ENCODE measurements at regions not wholly inside any gene's neighbourhood (a gene's known extent, or its start where the extent isn't known, plus 50 kb on each side); places are given as distances from the start of the nearest gene placed in this dataset.
A peak's percentile ranks its signal among the peaks of the same experiment; 100 is the strongest.
"Not testable (repeated sequence)": the region's sequence is repeated elsewhere in the genome, so short reads cannot be mapped to it uniquely, and the experiment has no call there.

- no peak for DNase-seq
Measured at GRCh38 chr2:39870871-39871270, 91.8 kb upstream of the THUMPD2 start.

- DNase-seq, result no peak
Measured at GRCh38 chr2:39867268-39867667, 88.2 kb upstream of the THUMPD2 start.

- no peak for DNase-seq
Measured at GRCh38 chr2:39865751-39866150, 86.7 kb upstream of the THUMPD2 start.

GRCh38 chr2:39863672-39864071 lies 84.6 kb upstream of the THUMPD2 start:
- not testable (repeated sequence) for DNase-seq

GRCh38 chr2:39860538-39860937 lies 81.5 kb upstream of the THUMPD2 start:
- DNase-seq, result no peak

GRCh38 chr2:39858677-39859076 lies 79.6 kb upstream of the THUMPD2 start:
- no peak for DNase-seq

GRCh38 chr2:39855856-39856255 lies 76.8 kb upstream of the THUMPD2 start:
- DNase-seq, result no peak

- DNase-seq, result no peak
Measured at GRCh38 chr2:39854771-39855170, 75.7 kb upstream of the THUMPD2 start.

GRCh38 chr2:39852831-39853230 lies 73.8 kb upstream of the THUMPD2 start:
- no peak for DNase-seq

- DNase-seq, result no peak
Measured at GRCh38 chr2:39851651-39852110, 72.6 kb upstream of the THUMPD2 start.

GRCh38 chr2:39851251-39851650 lies 72.2 kb upstream of the THUMPD2 start:
- DNase-seq, result no peak

GRCh38 chr2:39849982-39850526 lies 71.0 kb upstream of the THUMPD2 start:
- DNase-seq, result no peak

GRCh38 chr2:39849064-39849463 lies 70.0 kb upstream of the THUMPD2 start:
- no peak for DNase-seq

- no peak for DNase-seq
Measured at GRCh38 chr2:39845460-39846146, 66.5 kb upstream of the THUMPD2 start.

- DNase-seq, result no peak
Measured at GRCh38 chr2:39839261-39839848, 60.3 kb upstream of the THUMPD2 start.

- no peak for DNase-seq
Measured at GRCh38 chr2:39838589-39838988, 59.5 kb upstream of the THUMPD2 start.

- peak; percentile 3 for DNase-seq
Measured at GRCh38 chr2:39837856-39838453, 58.9 kb upstream of the THUMPD2 start.

- no peak for DNase-seq
Measured at GRCh38 chr2:39836638-39837037, 57.6 kb upstream of the THUMPD2 start.

- no peak for DNase-seq
Measured at GRCh38 chr2:39834426-39834825, 55.4 kb upstream of the THUMPD2 start.

- DNase-seq, result not testable (repeated sequence)
Measured at GRCh38 chr2:39830610-39831009, 51.6 kb upstream of the THUMPD2 start.

All from CD4-positive, alpha-beta T cell treated with Interleukin-4 for 4 hours (primary cell).